Sciatic nerve (tissue), 2 donors: ENCODE measurements at regions not wholly inside any gene's neighbourhood (a gene's known extent, or its start where the extent isn't known, plus 50 kb on each side); places are given as distances from the start of the nearest gene placed in this dataset.

Experiments
- ATAC-seq: fragments of 200-7000 bp; cut with Tn5 transposase; one replicate; pipeline ENCODE4 v1.9.1; 2020; ENCODE audit warnings: mild to moderate bottlenecking, moderate library complexity
- DNase-seq: peaks from one replicate; pipeline ENCODE4 v3.0.0-alpha.2; 2020; ENCODE audit warnings: low spot score
- intact Hi-C: fragments of 100-400 bp; cut with DNase I; formaldehyde crosslinking; loops from one replicate; pipeline ENCODE4 v1.14.2; 2022
- donor health status: DM: no; HTN: no; CAD: no.
- donor health status: DM: no; HTN: no; CAD: no.

DNA sequence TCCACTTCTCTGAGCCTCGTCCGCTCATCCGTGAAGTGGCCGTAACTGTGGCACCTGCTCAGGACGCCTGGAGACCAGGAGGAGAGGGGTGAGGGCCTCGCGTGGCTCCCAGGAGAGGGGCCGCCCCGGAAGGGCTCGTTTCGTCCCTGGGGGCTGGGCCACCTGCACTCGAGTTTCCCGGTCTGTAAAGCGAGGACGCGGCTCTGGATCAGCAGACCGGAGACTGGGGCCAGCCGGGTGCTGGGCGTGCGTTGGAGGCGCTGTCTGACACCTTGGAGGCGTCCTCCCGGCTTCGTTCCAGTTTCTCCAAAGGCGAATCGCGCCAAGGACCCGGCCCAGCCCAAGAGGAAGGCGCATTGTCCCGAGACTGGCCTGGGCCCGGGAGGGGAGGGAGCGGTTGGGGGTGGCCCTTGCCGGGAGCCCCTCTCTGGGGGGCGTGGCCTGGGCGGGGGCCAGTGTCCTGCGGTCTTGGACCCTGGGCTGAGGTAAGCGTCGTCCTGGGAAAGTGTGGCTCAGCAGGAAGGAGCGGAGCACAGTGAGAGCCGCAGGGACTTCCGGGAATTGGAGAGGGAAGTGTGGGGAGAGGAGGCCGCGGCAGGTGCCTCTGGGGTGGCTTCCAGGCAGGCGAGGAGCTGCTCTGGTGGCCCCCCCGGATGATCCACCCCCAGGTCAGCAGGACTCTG is 89.6 kb downstream of the FOXL3 start:
- intact Hi-C loops: no loop called here
- DNase-seq: peak; percentile 67
- ATAC-seq: peak; percentile 44

GRCh38 chr7:380139-380485 is 90.1 kb downstream of the FOXL3 start:
- no peak for DNase-seq
- peak; percentile 7 for ATAC-seq
- intact Hi-C loops: no loop called here

GRCh38 chr7:380711-381210 is 90.8 kb downstream of the FOXL3 start:
- DNase-seq: peak; percentile 52
- no peak for ATAC-seq

DNA sequence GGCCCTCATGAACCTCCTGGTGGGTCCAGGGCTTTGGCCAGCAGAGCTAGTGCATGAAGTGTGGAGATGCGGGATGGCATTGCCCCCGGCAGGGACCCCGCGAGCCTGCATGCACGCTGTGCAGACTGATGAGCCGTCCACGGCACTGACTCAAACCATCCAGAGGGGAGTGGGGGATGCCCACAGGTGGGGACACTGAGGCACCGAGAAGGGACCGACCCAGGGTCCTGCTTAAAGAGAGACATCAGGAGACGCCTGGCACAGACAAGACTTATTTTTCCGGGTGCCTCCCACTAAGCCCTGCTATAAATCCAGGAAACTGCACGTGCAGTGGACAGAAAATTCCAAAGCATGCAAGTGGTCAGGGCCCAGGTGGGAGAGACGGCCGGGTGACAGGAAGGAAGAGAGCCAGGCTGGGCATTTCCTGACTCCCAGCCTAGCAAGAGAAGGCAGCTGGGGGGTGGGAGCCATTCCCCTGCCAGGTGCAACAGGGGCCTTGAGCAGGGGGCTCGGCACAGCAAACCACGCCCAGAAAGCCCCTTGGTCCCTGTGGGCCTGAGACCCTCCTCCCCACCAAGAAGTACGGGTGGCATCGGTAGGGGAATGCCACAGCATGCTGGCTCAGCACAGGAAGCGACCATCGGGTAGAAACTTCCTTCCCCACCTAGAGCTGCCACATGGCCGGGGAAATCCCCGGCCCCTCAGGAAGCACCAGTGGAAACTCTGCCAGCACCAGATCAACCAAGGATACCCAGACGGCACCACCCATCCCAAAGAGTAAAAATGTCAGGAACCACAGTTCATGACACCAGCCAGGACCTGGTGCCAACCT is 91.5 kb downstream of the FOXL3 start:
- peak; percentile 49 for DNase-seq
- intact Hi-C loops: no loop called here
- ATAC-seq: no peak

More at GRCh38 chr7:380711-381210, 90.8 kb downstream of the FOXL3 start:
- intact Hi-C loops: no loop called here

DNA sequence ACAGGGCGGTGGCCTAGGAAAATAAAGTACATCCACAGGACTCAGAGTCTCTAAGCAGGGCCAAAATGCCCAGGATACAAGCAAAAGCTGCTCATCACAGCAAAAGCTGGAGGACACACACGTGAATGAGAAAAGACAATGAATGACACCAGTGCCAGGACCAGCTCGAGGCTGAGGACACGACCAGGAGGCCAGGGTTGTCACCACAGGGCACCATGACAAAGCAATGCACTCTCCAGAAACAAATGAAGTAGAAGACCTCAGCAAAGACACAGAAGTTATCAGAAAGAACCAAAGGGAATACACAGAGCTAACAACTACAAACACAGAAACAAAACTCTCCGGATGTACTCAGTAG is 92.1 kb downstream of the FOXL3 start:
- intact Hi-C loops: no loop called here
- DNase-seq: peak; percentile 42
- ATAC-seq: no peak

- DNase-seq: no peak
- intact Hi-C loops: no loop called here
- ATAC-seq: no peak
Observed at GRCh38 chr7:386385-386784, 96.4 kb downstream of the FOXL3 start.

DNA sequence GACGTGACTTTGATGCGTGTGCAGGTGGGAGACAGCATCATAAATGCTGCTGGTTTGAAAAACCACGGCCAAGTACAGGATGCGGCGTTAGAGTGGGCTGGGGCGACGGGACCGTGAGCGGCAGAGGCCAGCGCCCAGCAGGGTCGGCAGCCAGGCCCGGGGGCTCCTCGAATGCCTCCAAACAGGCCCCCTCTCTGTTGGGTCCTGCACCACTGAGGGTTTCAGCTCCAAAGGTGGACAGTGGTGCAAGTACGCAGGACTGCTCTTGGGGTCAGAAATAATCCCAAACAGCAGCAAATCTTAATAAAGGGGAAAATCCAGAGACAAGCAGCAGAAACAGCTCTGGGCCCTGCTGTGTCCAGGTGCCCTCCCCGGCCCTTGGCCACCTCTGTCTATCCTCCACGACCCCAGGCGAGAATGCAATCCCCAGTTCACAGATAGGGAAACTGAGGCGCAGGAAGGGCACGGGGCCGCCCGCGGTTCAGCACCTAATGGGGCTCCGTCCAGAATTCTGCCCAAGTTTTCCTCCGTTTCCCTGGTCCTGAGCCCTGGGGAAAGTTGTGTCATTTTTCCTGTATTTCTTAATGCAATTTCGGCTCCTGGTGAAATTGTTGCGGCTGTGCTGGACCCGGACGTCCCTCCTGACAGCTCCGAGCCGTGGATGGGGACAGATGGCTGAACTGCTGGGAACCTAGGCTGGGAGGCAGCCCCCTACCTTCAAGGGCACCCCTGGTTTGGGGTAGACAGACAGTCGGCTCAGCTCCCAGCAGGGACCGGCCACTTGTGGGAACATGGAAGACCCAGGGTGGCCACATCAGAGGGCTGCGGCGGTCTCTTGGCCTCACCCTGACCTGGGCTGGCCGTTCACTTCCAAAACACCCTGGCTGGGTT is 97.4 kb downstream of the FOXL3 start:
- DNase-seq (no peak), ATAC-seq (no peak)
- intact Hi-C loops: no loop called here

GRCh38 chr7:388023-388960 is 98.3 kb downstream of the FOXL3 start:
- ATAC-seq: no peak
- no peak for DNase-seq
- intact Hi-C loops: no loop called here

GRCh38 chr7:388961-389701 is 99.2 kb downstream of the FOXL3 start:
- intact Hi-C loops: no loop called here

GRCh38 chr7:389911-390601 is 100.1 kb downstream of the FOXL3 start:
- intact Hi-C loops: no loop called here
- DNase-seq (no peak), ATAC-seq (no peak)

More at GRCh38 chr7:388961-389701, 99.2 kb downstream of the FOXL3 start:
- ATAC-seq (no peak), DNase-seq (no peak)

DNA sequence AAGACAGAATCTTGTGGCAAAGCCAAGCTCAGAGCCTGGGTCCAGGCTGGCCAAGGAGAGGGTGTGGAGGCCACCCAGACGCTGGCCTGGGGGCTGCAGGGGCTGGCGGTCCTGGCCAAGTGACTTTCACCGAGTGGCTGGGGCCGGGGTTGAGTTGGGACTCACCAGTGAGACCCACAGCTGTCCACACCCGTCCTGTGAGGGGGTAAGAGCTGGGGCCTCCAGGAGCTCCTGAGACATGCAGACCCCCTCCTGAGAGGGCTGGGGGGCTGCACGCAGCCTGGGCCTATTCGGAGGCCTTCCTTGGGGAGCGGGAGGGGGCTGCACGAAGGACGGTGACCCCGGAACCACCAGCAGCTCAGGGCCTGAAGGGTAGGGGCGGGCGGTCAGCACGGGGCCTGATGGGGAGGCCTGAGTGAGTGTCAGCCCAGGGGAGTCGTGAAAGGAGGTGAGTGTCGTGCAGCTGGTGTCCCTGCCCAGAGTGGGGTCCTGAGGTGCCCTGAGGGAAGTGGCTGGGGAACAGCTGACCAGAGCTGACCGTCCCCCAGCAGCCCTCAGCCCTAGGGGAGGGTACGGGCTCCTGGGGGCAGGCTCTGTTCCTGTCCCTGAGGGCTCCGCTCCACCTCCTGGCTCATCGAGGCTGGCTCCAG is 100.9 kb downstream of the FOXL3 start:
- DNase-seq: no peak
- intact Hi-C loops: no loop called here
- no peak for ATAC-seq

GRCh38 chr7:391411-391951 is 101.5 kb downstream of the FOXL3 start:
- ATAC-seq (no peak), DNase-seq (no peak)
- intact Hi-C loops: no loop called here

GRCh38 chr7:391961-392524 is 102.1 kb downstream of the FOXL3 start:
- intact Hi-C loops: no loop called here
- no peak for ATAC-seq
- DNase-seq: peak; percentile 30

DNA sequence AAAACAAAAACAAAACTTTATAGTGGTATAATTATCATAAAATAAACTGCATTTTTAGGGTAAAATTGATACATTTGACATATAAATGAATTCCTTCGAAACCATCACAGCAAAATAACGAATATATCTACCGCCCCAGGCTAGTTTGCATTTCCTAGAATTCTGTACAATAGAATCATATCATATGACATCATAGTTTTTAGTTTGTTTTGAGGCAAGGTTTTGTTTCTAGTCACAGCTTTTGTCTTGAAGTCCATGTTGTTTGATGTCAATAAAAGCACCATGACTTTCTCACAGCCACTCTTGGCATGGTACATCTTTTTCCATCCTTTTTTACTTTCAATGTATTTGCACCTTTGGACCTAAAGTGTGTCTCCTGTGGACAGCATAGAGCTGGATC is 102.9 kb downstream of the FOXL3 start:
- no peak for ATAC-seq
- DNase-seq: no peak
- intact Hi-C loops: no loop called here

- ATAC-seq (no peak), DNase-seq (no peak)
- intact Hi-C loops: no loop called here
Observed at GRCh38 chr7:395643-396042, 105.7 kb downstream of the FOXL3 start.

DNA sequence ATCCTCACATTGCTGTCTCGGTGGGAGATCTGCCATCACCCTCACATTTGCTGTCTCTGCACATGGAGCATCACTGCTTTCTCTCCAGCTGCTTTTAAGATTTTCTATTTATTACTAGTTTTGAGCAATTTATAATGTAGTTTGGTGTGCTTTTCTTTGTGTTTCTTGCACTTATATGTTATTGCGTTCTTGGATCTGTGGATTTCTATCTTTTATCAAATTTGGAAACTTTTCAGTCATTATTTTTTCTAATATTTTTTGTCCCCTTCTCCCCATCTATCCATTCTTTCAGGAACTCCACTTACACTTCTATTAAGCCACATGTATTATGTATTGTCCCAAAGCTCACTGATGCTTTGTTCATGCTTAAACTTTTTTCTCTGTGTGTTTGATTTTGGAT is 108.9 kb downstream of the FOXL3 start:
- ATAC-seq (no peak), DNase-seq (no peak)
- intact Hi-C loops: no loop called here
